ENCODE measurements at regions not wholly inside any gene's neighbourhood (a gene's known extent, or its start where the extent isn't known, plus 50 kb on each side); places are given as distances from the start of the nearest gene placed in this dataset.

DNA sequence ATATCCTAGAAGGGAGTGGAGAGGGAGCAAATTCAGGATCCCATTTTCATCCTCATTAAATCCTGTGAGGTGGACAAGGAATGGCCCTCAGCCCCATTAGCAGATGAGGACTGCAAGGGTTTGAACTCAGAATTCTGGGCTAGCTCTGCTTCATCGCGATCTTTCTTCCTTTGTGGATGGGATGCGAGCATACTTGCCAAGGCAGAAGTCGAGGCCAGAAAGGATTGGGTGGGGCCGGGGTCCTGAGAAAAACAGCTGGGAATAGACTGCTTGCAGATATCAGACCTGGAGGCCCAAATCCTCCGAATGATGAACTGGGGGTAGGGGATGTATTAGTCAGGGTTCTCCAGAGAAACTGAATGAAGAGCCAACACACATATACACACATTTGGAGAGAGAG lies 179.0 kb downstream of the CHST1 start:
- TF ChIP-seq POLR2A (IDR thresholded peaks at IDR 0.05), result no peak
- TF ChIP-seq, protein P1, sequence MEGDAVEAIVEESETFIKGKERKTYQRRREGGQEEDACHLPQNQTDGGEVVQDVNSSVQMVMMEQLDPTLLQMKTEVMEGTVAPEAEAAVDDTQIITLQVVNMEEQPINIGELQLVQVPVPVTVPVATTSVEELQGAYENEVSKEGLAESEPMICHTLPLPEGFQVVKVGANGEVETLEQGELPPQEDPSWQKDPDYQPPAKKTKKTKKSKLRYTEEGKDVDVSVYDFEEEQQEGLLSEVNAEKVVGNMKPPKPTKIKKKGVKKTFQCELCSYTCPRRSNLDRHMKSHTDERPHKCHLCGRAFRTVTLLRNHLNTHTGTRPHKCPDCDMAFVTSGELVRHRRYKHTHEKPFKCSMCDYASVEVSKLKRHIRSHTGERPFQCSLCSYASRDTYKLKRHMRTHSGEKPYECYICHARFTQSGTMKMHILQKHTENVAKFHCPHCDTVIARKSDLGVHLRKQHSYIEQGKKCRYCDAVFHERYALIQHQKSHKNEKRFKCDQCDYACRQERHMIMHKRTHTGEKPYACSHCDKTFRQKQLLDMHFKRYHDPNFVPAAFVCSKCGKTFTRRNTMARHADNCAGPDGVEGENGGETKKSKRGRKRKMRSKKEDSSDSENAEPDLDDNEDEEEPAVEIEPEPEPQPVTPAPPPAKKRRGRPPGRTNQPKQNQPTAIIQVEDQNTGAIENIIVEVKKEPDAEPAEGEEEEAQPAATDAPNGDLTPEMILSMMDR (IDR thresholded peaks at IDR 0.05), result no peak
- no peak for TF ChIP-seq EP300 (IDR thresholded peaks at IDR 0.05; ENCODE audit: low read depth)
